H9 (cell line): ENCODE measurements at regions not wholly inside any gene's neighbourhood (a gene's known extent, or its start where the extent isn't known, plus 50 kb on each side); places are given as distances from the start of the nearest gene placed in this dataset.

Experiments
- DNase-seq: peaks from one replicate; pipeline ENCODE4 v3.0.0-alpha.2; 2017
- H2AFZ ChIP-seq: one replicate; pipeline ENCODE4 v1.6.1; 2013; ENCODE audit warnings: mild to moderate bottlenecking, low read length, control low read depth, moderate library complexity
- H2AK5ac ChIP-seq: 2 replicates; pipeline ENCODE4 v1.6.1; 2013; ENCODE audit warnings: low read length, control low read depth, mixed read lengths; ENCODE audit not compliant: insufficient read length
- H2BK120ac ChIP-seq: one replicate; pipeline ENCODE4 v1.6.1; 2013; ENCODE audit warnings: low read depth, mild to moderate bottlenecking, low read length, control low read depth, inconsistent platforms; ENCODE audit not compliant: poor library complexity, severe bottlenecking
- H2BK12ac ChIP-seq: 2 replicates; pipeline ENCODE4 v1.6.1; 2013; ENCODE audit warnings: low read length, control low read depth, mixed read lengths, low read depth; ENCODE audit not compliant: insufficient read length
- H2BK15ac ChIP-seq: 2 replicates; pipeline ENCODE4 v1.6.1; 2013; ENCODE audit warnings: low read depth, low read length, control low read depth
- H2BK20ac ChIP-seq: one replicate; pipeline ENCODE4 v1.6.1; 2013; ENCODE audit warnings: low read depth, mild to moderate bottlenecking, low read length, control low read depth, inconsistent platforms; ENCODE audit not compliant: poor library complexity, severe bottlenecking
- H2BK5ac ChIP-seq: 2 replicates; pipeline ENCODE4 v1.6.1; 2013; ENCODE audit warnings: low read length, control low read depth, mixed read lengths; ENCODE audit not compliant: insufficient read length
- H3K14ac ChIP-seq: 2 replicates; pipeline ENCODE4 v1.6.1; 2013; ENCODE audit warnings: low read length, control low read depth; ENCODE audit not compliant: insufficient read depth
- H3K18ac ChIP-seq: 2 replicates; pipeline ENCODE4 v1.6.1; 2013; ENCODE audit warnings: low read depth, mild to moderate bottlenecking, mixed read lengths, low read length, control low read depth; ENCODE audit not compliant: insufficient read length
- H3K23ac ChIP-seq: 2 replicates; pipeline ENCODE4 v1.6.1; 2013; ENCODE audit warnings: low read length, control low read depth, mixed read lengths, low read depth; ENCODE audit not compliant: insufficient read length
- H3K23me2 ChIP-seq: 2 replicates; pipeline ENCODE4 v1.6.1; 2013; ENCODE audit warnings: low read depth, mild to moderate bottlenecking, mixed read lengths, low read length, control low read depth; ENCODE audit not compliant: insufficient read length, poor library complexity, severe bottlenecking
- H3K27ac ChIP-seq: 2 replicates; pipeline ENCODE4 v1.5.1; 2013; ENCODE audit warnings: low read length, control low read depth, mixed read lengths, low read depth; ENCODE audit not compliant: insufficient read length
- H3K27me3 ChIP-seq: 2 replicates; pipeline ENCODE4 v1.6.1; 2013; ENCODE audit warnings: low read length, control low read depth, inconsistent platforms; ENCODE audit not compliant: insufficient read depth
- H3K4ac ChIP-seq: 2 replicates; pipeline ENCODE4 v1.6.1; 2013; ENCODE audit warnings: low read depth, mild to moderate bottlenecking, control low read depth, inconsistent platforms, low read length, moderate library complexity
- H3K4me1 ChIP-seq: 2 replicates; pipeline ENCODE4 v1.6.1; 2013; ENCODE audit warnings: low read length, control low read depth, inconsistent platforms; ENCODE audit not compliant: insufficient read depth
- H3K4me2 ChIP-seq: 2 replicates; pipeline ENCODE4 v1.6.1; 2013; ENCODE audit warnings: low read length, control low read depth, mixed read lengths; ENCODE audit not compliant: insufficient read length, insufficient read depth
- H3K56ac ChIP-seq: 2 replicates; pipeline ENCODE4 v1.6.1; 2013; ENCODE audit warnings: low read depth, mild to moderate bottlenecking, mixed read lengths, low read length, control low read depth; ENCODE audit not compliant: insufficient read length
- H3K79me1 ChIP-seq: 2 replicates; pipeline ENCODE4 v1.6.1; 2013; ENCODE audit warnings: low read depth, mild to moderate bottlenecking, moderate library complexity, low read length, control low read depth, inconsistent platforms; ENCODE audit not compliant: insufficient read depth, poor library complexity, severe bottlenecking
- H3K79me2 ChIP-seq: 2 replicates; pipeline ENCODE4 v1.6.1; 2013; ENCODE audit warnings: low read length, control low read depth, inconsistent platforms; ENCODE audit not compliant: insufficient read depth
- H3K9ac ChIP-seq: 2 replicates; pipeline ENCODE4 v1.6.1; 2013; ENCODE audit warnings: low read length, control low read depth, mixed read lengths; ENCODE audit not compliant: insufficient read length; ENCODE audit errors: extremely low read depth
- H3K9me3 ChIP-seq: one replicate; pipeline ENCODE4 v1.6.1; 2013; ENCODE audit warnings: low read depth, low read length, inconsistent platforms; ENCODE audit not compliant: control insufficient read depth
- H3T11ph ChIP-seq: one replicate; pipeline ENCODE4 v1.6.1; 2013; ENCODE audit warnings: mild to moderate bottlenecking, low read length, control low read depth, inconsistent platforms
- H4K20me1 ChIP-seq: one replicate; pipeline ENCODE4 v1.6.1; 2013; ENCODE audit not compliant: control insufficient read depth, insufficient read length, insufficient read depth
- H4K5ac ChIP-seq: 2 replicates; pipeline ENCODE4 v1.6.1; 2013; ENCODE audit warnings: low read depth, mild to moderate bottlenecking, mixed read lengths, low read length, control low read depth; ENCODE audit not compliant: insufficient read length
- H4K8ac ChIP-seq: replicated peaks from 2 replicates; pipeline ENCODE4 v1.6.1; 2013; ENCODE audit warnings: low read length, control low read depth, mixed read lengths, low read depth; ENCODE audit not compliant: insufficient read length
- H4K91ac ChIP-seq: 2 replicates; pipeline ENCODE4 v1.6.1; 2013; ENCODE audit warnings: low read depth, mild to moderate bottlenecking, moderate library complexity, mixed read lengths, low read length, control low read depth; ENCODE audit not compliant: insufficient read length
- H3K27ac Mint-ChIP-seq, 3 experiments: 2 replicates in 2 of 3; 3 replicates in 1 of 3; pipeline ENCODE4 v1.8.0; 2020 to 2021; ENCODE audit warnings: mixed read lengths in 3 of 3, mild to moderate bottlenecking in 1 of 3, moderate library complexity in 1 of 3
- H3K27me3 Mint-ChIP-seq: 2 replicates; pipeline ENCODE4 v1.8.0; 2021; ENCODE audit warnings: low read depth, mild to moderate bottlenecking, moderate library complexity, mixed read lengths
- H3K36me3 Mint-ChIP-seq, 3 experiments: 2 replicates in 2 of 3; 3 replicates in 1 of 3; pipeline ENCODE4 v1.8.0; 2020 to 2021; ENCODE audit warnings: low read depth in 3 of 3, mixed read lengths in 3 of 3; ENCODE audit not compliant: insufficient read depth in 1 of 3
- H3K4me1 Mint-ChIP-seq, 2 experiments: 2 replicates each; pipeline ENCODE4 v1.8.0; 2020; ENCODE audit warnings: mixed read lengths in 2 of 2
- H3K4me3 Mint-ChIP-seq, 2 experiments: 2 replicates in 1 of 2; 3 replicates in 1 of 2; pipeline ENCODE4 v1.8.0; 2020 to 2021; ENCODE audit warnings: mild to moderate bottlenecking in 2 of 2, mixed read lengths in 2 of 2, moderate library complexity in 1 of 2
- H3K9me3 Mint-ChIP-seq, 2 experiments: 2 replicates in 1 of 2; 3 replicates in 1 of 2; pipeline ENCODE4 v1.8.0; 2020; ENCODE audit warnings: mild to moderate bottlenecking in 2 of 2, mixed read lengths in 2 of 2, moderate library complexity in 1 of 2
- WGBS: extraction: QIAGEN DNeasy Blood & Tissue Kit; methylation state at CpG from one replicate; pipeline ENCODE4 v1.1.7; 2013; ENCODE audit warnings: missing lambda C conversion rate, low lambda C conversion rate, mixed read lengths; ENCODE audit not compliant: insufficient read length; ENCODE audit errors: extremely low coverage; 5-methylcytosine and 5-hydroxymethylcytosine counted together
- TF ChIP-seq, protein P1 (sequence below): fragments of 200-600 bp; sonication (generic); conservative IDR thresholded peaks from 3 replicates; pipeline ENCODE4 v1.8.0; 2021; ENCODE audit warnings: antibody characterized with exemption, mild to moderate bottlenecking

- Mint-ChIP-seq H3K9me3 (no peaks in the 10 kb centered on the region), H3K27ac (no peak overlapping the region), H3K36me3 (no peaks in the 10 kb centered on the region), H3K4me1 (no peaks in the 10 kb centered on the region), H3K4me3 (no peak overlapping the region), H3K27me3 (peaks cover 3% of the 10 kb centered on the region; the same call in 1 of the 2 replicates)
- Histone ChIP-seq H3K18ac (no peak overlapping the region), H3K23me2 (no peaks in the 10 kb centered on the region), H2BK20ac (no peak overlapping the region), H3K27ac (no peak overlapping the region), H3K56ac (no peak overlapping the region), H3K9ac (no peak overlapping the region), H2BK12ac (no peak overlapping the region), H2AK5ac (no peak overlapping the region), H2BK15ac (no peak overlapping the region), H2BK5ac (no peak overlapping the region), H4K5ac (no peak overlapping the region), H3K79me2 (no peaks in the 10 kb centered on the region), H4K20me1 (no peaks in the 10 kb centered on the region), H2AFZ (no peak overlapping the region), H3K27me3 (no peaks in the 10 kb centered on the region), H2BK120ac (no peak overlapping the region), H4K8ac (no peak overlapping the region), H3K4me1 (no peaks in the 10 kb centered on the region), H3K4ac (no peak overlapping the region), H3K23ac (no peak overlapping the region), H3K4me2 (no peak overlapping the region), H4K91ac (no peak overlapping the region), H3T11ph (no peak overlapping the region), H3K9me3 (no peaks in the 10 kb centered on the region), H3K14ac (no peak overlapping the region), H3K79me1 (no peaks in the 10 kb centered on the region)
- TF ChIP-seq, protein P1, sequence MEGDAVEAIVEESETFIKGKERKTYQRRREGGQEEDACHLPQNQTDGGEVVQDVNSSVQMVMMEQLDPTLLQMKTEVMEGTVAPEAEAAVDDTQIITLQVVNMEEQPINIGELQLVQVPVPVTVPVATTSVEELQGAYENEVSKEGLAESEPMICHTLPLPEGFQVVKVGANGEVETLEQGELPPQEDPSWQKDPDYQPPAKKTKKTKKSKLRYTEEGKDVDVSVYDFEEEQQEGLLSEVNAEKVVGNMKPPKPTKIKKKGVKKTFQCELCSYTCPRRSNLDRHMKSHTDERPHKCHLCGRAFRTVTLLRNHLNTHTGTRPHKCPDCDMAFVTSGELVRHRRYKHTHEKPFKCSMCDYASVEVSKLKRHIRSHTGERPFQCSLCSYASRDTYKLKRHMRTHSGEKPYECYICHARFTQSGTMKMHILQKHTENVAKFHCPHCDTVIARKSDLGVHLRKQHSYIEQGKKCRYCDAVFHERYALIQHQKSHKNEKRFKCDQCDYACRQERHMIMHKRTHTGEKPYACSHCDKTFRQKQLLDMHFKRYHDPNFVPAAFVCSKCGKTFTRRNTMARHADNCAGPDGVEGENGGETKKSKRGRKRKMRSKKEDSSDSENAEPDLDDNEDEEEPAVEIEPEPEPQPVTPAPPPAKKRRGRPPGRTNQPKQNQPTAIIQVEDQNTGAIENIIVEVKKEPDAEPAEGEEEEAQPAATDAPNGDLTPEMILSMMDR: no peak
- no CpG with 5 or more reads among the region's 1 CpG for WGBS
- no peak for DNase-seq
These were observed 1020.9 kb downstream of the GATA3 start for GRCh38 chr10:9075420-9075819.
